ENCODE measurements at regions not wholly inside any gene's neighbourhood (a gene's known extent, or its start where the extent isn't known, plus 50 kb on each side); places are given as distances from the start of the nearest gene placed in this dataset.

GRCh38 chr21:33174756-33175155 is 55.0 kb upstream of the IFNAR2 start (continued):
- TF ChIP-seq AFF4 (CRISPR knock-in tag; IDR thresholded peaks at IDR 0.05; ENCODE audit: borderline replicate concordance) (no peak), IRF2 (CRISPR knock-in tag; IDR thresholded peaks at IDR 0.05; ENCODE audit: borderline replicate concordance, low read depth) (no peak), USF2 (CRISPR knock-in tag; IDR thresholded peaks at IDR 0.05) (no peak), EMX1 (CRISPR knock-in tag; IDR thresholded peaks at IDR 0.05) (no peak)
